Endothelial cell of umbilical vein (primary cell): ENCODE measurements at regions not wholly inside any gene's neighbourhood (a gene's known extent, or its start where the extent isn't known, plus 50 kb on each side); places are given as distances from the start of the nearest gene placed in this dataset.

Source experiments
- CTCF ChIP-seq, 2 donors: IDR thresholded peaks; 1 replicate in 1 of 2; 2 replicates in 1 of 2; pipeline ENCODE4 v1.5.1; 2011; ENCODE audit warnings: low read length in 2 of 2, mild to moderate bottlenecking in 2 of 2, moderate library complexity in 2 of 2, control low read depth in 1 of 2, inconsistent platforms in 1 of 2, low read depth in 1 of 2; ENCODE audit not compliant: insufficient read depth in 1 of 2; ENCODE audit errors: extremely low read depth in 1 of 2
- EZH2 ChIP-seq: IDR thresholded peaks from 2 replicates; pipeline ENCODE4 v1.6.1; 2012; ENCODE audit warnings: borderline replicate concordance, low read depth, mild to moderate bottlenecking, moderate library complexity, low read length, inconsistent platforms; ENCODE audit not compliant: severe bottlenecking
- MAX ChIP-seq: IDR thresholded peaks from 2 replicates; pipeline ENCODE4 v1.6.1; 2011; ENCODE audit not compliant: insufficient read depth, insufficient read length
- POLR2A ChIP-seq: IDR thresholded peaks from 2 replicates; pipeline ENCODE4 v1.6.1; 2012; ENCODE audit warnings: low read depth, mild to moderate bottlenecking, control low read depth, low read length
- POLR2AphosphoS5 ChIP-seq: IDR thresholded peaks from 2 replicates; pipeline ENCODE4 v1.6.1; 2012; ENCODE audit warnings: low read depth, mild to moderate bottlenecking, control low read depth, low read length, moderate library complexity; ENCODE audit not compliant: insufficient read depth

GRCh38 chr12:75677522-75677921 lies 166.1 kb upstream of the KRR1 start:
- TF ChIP-seq CTCF (IDR thresholded peaks at IDR 0.05; ENCODE audit: extremely low read depth in 1 of 2, insufficient read depth in 1 of 2, low read depth in 1 of 2, low read length in 2 of 2): no peak
- TF ChIP-seq POLR2A: no peak
- TF ChIP-seq EZH2: no peak
- TF ChIP-seq MAX: no peak
- TF ChIP-seq POLR2AphosphoS5: no peak
